ENCODE measurements at regions not wholly inside any gene's neighbourhood (a gene's known extent, or its start where the extent isn't known, plus 50 kb on each side); places are given as distances from the start of the nearest gene placed in this dataset.
"Not testable (repeated sequence)": the region's sequence is repeated elsewhere in the genome, so short reads cannot be mapped to it uniquely, and the experiment has no call there.

DNA sequence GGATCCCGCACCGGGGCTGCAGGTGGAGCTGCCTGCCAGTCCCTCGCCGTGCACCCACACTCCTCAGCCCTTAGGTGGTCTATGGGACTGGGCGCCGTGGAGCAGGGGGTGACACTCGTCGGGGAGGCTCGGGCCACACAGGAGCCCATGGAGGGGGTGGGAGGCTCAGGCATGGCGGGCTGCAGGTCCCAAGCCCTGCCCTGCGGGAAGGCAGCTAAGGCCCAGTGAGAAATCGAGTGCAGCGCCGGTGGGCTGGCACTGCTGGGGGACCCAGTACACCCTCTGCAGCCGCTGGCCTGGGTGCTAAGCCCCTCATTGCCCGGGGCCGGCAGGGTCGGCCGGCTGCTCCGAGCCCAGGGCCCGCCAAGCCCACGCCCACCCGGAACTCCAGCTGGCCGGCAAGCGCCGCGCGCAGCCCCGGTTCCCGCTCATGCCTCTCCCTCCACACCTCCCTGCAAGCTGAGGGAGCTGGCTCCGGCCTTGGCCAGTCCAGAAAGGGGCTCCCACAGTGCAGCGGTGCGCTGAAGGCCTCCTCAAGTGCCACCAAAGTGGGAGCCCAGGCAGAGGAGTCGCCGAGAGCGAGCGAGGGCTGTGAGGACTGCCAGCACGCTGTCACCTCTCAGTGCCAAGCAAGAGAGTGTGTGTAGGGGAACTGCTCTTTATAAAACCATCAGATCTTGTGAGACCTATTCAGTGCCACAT is 845.1 kb downstream of the CDH18 start:
- not testable (repeated sequence) for DNase-seq

DNA sequence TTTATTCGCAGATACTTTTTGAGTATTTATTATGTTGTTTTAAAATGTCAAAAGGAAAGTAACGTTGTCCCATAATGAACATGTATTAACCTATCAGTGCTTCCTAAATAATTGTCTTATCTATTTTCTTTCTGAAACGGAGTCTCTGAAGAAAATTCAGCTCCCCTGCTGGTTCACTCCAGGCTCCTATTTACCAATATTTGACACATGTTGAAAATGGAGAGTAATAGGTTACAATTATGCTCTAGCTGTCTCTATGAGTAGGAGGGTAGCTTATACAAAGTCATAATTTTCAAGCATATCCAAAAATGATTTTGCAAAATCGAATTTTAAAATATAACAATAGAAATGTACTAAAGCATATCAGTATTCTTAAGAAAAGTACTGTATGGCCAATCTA is 844.1 kb downstream of the CDH18 start:
- no peak for DNase-seq

DNA sequence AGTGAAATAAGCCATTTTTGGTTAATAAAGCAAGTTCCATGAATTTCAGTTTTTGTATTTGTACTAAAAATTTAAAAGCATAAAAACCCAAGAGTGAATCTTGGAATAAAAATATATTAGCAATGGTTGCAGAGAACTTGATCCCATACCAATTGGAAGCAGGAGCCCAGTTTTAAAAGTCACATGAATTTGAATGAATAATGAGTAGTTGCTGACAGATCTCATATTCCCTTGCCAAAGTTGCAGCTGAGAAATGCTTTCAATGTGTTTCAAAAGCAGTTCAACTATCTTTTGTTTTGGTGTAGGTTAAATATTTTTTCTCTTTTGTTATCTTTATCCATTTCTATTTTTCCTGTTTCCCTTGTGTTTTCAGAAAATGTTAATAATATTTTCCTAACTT is 818.6 kb downstream of the CDH18 start:
- no peak for DNase-seq

DNA sequence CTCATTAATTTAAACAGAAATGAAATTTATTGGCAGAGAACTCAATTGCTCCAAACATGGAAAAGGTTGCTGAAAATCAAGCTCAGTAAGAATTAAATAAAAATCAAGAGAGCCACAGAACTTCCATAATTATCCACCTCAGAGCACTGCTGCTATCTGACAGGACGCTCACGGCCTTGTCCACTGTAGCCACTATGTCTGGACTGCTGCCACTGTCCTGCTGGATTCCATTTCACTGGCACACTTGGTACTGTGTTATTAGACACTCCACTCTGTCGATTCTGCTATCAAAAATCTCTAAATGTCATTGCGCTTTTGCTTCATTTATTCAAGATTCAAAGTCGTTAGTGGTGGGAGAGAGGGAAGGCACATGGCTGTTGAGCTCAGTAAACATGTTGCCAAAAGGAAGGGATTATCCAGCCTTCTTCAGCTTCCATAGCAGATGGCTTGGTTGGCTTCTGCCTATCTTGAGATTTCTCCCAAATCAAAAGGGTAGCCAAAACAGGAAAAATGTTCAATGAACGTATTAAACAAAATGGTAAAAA is 815.0 kb downstream of the CDH18 start:
- no peak for DNase-seq

DNA sequence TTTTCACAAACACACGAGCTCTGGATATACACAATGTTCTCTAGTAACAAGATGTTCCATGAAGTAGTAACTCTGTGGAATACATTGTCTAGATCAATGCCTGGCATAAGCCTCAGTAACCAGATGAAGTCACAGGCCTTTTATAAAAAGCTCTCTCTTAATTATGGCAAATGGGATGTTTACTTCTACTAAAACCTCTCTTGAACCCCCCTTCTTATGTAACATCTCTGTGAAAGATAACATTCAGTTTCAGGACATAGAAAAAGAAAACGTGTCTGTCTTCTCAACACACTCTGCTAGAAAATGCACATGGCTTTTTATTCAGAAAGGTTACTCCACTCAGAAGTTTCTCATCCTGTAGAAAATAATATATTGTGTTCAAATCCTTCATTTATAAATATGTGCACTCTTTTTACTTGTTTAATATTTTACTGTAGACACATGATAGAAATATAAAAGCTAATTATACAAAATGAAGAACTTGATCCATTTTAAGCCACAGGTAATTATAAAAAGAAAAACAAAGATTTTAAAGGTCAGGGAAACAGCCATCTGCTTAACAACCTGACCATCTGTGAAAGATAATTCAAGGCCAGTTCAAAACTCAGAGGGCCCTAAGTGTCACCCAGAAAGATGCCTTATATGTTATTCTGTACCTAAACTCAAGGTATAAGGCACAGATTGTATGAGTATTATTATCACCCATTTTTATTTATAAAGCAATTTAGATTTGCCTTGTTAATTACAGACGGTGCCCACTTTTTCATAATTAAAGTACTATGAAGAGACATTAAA is 812.0 kb downstream of the CDH18 start:
- no peak for DNase-seq

DNA sequence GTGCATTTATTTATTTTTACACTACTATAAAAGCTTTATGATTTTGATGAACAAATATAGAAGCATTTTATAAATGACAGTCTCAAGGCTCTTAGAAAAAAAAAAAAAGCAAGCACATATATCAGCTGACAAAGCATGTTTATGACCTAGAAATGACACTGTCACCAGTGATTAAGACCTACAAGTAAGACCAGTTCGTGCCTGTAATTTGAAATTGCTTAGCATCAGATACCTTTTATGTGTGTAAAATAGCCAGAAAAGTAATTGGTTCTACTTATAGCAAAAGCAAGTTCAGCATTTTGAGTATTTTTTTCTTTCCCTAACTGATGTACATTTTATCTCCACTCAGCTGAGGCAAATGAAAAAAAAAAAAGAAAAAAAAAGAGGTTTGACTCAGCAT is 808.4 kb downstream of the CDH18 start:
- DNase-seq, result no peak

DNA sequence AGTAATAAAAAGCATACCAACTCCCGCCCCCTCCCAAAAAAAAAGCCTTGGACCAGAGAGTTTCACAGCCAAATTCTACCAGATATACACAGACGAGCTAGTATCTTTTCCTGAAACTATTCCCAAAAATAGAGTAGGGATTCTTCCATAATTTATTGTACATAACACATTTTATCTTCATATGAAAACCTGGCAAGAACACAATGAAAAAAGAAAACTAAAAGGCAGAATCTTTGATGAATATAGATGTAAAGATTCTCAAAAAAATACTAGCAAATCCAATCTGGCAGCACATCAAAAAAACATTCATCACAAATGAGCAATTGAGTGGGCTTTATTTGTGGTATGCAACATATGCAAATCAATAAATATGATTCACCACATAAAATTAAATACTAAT is 798.8 kb downstream of the CDH18 start:
- no peak for DNase-seq

DNA sequence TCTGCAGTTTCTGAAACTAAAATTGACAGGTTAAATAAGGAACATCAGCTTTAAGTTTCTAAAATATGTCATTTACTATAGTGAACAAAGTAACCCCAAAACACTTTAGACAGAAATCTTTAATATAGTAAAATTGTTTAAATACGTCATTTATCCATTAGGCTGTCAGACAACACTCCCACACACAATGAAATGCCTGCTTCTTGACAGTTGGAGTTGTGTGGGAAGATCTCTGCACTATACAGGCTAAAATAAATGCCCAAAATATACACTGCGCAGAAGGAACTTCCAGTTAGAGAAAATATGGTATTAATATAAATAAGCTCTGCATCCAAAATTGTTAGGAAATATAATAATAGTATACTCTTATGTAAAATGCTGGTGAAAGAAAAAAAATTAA is 794.4 kb downstream of the CDH18 start:
- DNase-seq, result no peak

DNA sequence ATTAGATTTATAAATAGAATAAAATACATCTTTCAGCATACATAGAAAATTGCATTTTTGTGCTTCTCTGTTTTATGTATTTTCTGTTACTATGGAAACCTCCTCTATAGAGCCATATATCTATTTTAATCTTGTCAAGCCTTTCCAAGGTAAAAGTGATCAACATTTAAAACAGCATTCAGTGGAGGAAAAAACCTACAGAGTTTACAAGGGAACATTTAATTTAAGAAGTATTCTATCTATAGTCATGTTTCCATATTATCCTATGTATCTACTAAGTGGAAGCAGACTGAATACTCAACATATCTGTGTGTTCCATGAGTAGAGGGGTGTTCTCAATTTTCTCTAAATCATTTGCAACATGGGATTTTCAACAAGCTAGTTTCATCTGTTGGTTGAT is 791.4 kb downstream of the CDH18 start:
- no peak for DNase-seq

DNA sequence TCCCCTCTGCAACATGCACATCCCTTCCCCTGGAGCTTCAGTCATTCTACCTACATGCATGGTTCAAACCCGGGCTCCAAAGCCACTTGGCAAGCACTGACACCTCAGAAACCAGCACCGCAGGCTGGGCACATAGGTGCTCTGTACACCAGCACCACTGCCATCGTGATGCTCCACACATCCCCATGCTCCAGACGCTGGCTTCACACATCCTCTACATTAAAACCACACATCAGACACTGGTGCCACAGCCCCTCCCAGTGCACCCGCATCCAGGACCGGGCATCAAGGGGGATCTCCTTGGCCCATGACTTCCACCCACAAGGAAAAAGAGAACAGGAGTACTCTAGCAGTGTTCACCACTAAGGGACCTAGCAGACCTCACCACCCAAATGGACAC is 787.7 kb downstream of the CDH18 start:
- DNase-seq, result no peak

DNA sequence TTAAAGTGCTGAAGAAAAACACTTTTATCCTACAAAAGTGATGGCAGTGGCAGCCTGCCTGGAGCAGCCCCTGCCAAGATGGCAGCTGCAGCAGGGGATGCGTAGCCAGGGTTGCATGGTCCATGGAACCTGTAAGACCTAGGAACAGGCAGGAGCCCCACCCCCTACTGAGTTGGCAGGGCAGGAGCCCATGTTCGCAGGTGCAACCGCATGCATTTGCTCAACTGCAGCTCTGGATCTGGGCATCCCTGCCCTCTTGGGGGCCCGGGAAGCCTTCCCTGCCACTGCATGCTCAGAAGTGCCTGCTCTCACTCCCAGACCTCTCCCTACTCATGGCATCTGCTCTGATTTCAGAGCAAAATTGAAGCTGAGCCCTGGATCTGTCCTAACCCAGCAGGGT is 779.6 kb downstream of the CDH18 start:
- no peak for DNase-seq

DNA sequence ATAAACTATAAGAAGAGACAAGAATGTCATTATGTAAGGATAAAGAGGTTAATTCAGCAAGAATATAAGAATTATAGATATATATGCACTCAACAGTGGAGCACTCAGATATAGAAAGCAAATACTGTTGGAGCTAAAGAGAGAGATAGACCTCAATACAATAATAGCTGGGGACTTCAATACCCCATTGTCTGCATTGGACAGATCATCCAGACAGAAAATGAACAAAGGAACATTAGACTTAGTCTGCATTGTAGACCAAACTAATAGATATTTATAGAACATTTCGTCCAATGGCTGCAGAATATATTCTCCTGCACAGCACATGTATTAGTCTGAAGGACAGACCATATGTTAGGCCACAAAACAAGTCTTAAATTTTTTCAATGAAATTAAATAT is 777.1 kb downstream of the CDH18 start:
- DNase-seq, result no peak

DNA sequence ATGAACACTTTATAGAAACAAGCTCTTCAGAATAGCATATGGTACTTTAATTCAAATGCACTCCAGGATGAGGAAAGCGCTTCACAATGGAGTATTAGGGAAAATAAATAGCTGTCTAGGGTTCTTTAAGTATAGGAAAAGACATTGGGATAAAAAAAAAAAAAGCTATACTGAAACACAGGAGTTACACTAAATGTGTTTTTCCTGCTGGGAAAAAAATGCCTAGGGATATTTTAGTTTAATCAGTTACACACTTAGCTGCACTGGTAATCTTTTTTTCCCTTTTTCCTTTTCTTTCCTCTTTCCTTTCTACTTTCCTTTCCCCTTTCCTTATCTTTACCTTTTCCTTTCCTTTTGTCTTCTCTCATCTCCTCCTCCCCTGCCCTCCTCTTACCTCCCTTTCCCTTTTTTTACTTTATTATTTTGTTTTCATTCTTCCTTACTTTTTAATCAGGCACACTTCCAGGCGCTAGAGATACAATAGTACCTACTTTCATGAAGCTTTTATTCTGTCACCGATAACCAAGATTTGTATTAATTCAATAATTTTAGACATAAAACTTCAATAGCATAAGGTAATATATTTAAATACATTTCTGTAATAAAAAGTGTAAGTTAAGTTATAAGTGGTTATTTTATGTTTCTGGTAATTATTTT is 758.7 kb downstream of the CDH18 start:
- DNase-seq, result no peak

DNA sequence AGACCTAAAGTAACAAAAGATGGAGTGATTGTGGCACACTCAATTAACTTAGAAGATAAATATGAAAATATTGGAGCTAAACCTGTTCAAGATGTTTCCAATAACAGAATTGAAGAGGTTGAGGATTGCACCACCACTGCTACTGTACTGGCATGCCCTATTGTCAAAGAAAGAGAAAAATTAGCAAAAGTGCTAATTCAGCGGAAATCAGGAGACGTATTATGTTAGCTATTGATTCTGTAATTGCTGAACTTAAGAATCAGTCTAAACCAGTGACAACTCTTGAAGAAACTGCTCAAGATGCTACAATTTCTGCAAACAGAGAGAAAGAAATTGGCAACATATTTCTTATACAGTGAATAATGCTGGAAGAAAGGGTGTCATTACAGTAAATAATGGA is 754.4 kb downstream of the CDH18 start:
- no peak for DNase-seq

DNA sequence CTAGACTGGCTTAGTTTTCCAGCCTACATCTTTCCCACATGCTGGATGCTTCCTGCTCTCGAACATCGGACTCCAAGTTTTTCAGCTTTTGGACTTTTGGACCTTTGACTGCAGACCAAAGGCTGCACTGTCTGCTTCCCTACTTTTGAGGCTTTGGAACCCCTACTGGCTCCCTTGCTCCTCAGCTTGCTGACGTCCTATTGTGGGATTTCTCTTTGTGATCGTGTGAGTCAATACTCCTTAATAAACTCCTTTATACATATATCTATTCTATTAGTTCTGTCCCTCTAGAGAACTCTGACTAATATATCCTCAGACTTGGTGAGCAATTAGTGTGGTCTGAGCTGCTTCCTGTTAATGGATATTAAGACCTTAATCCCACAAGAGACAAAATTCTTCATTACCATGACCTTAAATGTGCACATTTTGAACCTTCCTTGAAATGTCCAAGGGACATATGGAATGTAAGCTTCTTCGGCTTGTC is 752.9 kb downstream of the CDH18 start:
- no peak for DNase-seq

DNA sequence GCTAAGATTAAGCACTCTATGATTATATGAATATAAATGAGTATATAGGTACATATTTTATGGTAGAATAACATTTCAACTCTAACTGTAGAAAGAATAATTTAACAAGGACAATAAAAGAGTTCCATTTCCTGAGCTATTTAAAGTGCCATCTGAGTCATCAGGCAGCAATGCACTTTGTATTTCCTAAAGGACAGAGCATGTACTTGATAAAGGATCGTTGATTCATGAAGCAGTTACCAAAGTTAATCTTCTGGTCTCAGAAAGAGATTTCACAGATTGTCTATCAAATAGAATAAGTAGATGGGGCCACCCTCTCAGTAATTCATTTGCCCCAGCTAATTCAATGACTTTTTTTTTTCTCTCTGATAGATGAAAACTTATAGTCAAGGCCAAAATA is 747.8 kb downstream of the CDH18 start:
- DNase-seq, result no peak

DNA sequence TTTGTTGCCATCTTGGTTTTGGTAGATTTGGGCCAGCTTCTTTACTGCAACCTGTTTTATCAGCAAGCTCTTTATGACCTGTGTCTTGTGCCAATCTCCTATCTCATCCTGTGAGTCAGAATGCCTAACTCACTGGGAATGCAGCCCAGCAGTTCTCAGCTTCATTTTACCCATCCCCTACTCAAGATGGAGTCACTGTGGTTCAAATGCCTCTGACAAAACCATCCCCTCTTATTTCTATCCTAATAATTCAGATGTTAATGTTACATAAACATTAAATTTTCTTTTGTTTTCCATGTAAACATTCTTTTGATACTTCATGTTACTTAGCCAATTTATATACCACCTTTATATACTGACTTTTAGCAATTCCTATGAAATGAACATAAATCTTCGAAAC is 746.3 kb downstream of the CDH18 start:
- DNase-seq, result no peak

DNA sequence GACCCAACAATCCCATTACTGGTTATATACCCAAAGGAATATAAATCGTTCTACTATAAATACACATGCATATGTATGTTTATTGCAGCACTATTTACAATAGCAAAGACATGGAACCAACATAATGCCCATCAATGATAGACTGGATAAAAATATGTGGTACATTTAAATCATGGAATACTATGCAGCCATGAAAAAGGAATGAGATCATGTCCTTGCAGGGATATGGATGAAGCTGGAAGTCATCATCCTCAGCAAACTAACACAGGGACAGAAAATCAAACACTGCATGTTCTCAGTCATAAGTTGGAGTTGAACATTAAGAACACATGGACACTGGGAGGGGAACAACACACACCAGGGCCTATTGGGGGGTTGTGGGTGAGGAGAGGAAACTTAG is 741.8 kb downstream of the CDH18 start:
- DNase-seq, result not testable (repeated sequence)

DNA sequence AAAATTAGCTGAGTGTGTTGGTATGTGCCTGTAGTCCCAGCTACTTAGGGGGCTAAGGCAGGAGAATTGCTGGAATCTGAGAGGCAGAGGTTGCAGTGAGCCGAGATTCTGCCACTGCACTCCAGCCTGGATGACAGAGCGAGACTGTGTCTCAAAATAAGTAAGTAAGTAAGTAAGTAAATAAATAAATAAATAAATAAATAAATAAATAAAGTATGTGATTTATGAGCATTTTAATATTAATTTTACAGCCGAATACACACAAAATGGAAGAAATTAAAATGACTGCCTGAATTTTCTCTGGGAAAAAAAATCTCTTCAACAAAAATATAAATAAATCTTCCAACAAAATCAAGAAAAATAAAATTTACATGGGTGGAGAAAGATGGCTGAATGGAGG is 740.7 kb downstream of the CDH18 start:
- no peak for DNase-seq

DNA sequence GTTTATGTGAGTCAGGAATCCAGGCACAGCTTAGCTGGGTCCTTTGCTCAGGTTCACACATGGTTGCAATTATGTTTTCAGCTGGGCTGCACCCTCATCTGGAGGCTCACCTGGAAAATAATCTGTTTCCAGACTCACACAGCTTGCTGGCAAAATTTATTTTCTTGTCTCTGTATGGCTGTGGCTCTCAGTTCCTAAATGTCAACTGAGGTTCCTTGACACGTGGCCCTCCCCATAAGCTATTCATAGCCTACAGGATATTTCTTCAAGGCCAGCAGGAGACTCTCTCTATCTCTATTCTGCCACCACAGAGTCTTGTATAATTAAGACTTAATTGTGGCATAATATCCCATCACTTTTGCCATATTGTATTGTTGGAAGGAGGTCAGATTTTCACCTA is 732.0 kb downstream of the CDH18 start:
- DNase-seq, result no peak

DNA sequence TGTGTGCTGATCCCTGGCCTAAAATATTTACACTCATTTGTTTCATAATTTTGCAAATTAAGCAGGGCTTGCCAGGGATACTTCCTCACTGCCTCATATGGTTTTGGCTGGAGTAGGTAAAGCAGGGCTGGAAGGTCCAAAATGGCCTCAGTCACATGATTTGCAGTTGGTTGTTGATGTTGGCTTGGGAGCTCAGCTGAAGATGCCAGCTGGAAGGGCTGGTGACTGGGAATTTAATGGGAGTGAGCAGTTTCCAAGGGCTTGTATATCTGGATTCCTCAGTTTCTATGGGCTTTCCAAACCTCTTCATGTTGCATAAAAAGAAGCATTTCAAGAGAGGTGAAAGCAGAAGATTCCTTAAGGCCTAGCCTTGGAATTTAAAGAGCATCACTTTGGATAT is 729.3 kb downstream of the CDH18 start:
- DNase-seq, result no peak

DNA sequence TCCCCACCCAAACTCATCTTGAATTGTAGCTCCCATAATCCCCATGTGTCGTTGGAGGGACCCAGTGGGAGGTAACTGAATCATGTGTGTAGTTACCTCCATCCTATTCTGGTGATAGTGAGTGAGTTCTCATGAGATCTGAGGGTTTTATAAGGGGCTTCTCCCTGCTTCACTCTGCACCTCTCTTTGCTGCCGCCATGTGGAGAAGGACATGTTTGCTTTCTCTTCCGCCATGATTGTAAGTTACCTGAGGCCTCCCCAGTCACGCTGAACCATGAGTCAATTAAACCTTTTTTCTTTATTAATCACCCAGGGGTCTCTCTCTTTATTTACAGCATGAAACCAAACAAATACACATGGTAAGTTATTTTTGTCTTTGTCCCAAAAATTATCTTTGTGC is 726.1 kb downstream of the CDH18 start:
- DNase-seq, result no peak

DNA sequence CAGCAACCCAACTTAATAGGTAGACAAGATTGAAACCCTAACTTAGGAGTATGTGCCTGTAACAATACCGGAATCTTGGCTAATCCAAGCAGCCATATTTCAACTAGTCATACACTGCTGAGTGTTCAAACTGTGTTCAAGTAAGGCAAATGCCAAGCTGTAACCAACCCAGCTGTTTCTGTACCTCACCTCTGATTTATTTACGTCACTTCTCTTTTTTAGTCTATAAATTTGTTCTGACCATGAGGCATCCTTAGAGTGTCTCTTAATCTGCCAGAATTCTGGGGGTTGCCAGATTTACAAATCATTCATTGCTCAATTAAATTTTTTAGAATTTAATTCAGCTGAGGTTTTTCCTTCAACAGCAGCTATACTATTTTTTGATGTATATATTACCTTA is 723.2 kb downstream of the CDH18 start:
- DNase-seq, result no peak

DNA sequence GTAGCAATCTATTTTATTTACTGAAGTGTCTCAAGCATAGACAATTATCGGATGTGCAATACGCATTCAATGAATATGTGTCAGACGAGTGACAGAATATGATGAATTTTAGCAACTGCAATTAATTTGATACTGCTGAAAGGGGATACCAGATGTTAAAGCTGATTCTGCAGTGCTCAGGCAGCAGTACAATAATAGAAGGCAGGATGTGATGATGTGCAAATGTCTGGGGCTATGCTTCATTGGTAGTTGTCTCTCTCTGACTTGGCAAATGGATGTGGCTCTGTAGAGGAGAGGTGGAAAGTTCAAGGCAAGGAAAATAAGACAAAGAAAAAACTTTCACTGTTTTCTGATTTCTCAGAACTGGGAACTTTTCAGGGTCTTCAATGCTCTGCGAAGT is 721.2 kb downstream of the CDH18 start:
- DNase-seq, result no peak

Measured in effector CD8-positive, alpha-beta T cell (primary cell).